ENCODE measurements at regions not wholly inside any gene's neighbourhood (a gene's known extent, or its start where the extent isn't known, plus 50 kb on each side); places are given as distances from the start of the nearest gene placed in this dataset.

DNA sequence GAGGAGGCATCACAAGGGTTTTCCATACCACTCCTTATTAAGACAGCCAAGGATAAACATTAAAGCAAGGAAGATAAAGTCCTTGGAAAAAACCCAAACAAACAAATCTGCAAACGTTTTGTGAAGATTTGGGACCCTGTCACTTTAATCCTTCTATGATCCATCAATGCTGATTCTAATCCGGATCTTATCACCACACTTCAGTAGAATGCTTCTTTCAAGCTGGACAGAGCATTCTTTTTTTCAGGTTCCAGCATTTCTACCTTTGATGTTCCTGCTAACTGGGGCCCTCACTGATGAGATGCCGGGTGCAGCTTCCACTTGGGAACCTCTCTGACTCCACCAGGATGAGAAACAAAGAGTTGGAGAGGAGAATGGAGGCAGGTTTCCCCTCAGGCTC, 132.8 kb upstream of the SHB start:
- no peaks in the 10 kb centered on the region for H3K36me3 ChIP-seq (ENCODE audit: control insufficient read depth in 2 of 3, insufficient read depth in 3 of 3, low read length in 3 of 3)
- no peaks in the 10 kb centered on the region for H3K9me3 ChIP-seq (ENCODE audit: control insufficient read depth in 2 of 3, insufficient read depth in 1 of 3, low read length in 3 of 3)
- H3K27ac ChIP-seq (ENCODE audit: low read depth in 2 of 2, low read length in 2 of 2): no peak overlapping the region
- TF ChIP-seq CTCF (IDR thresholded peaks at IDR 0.05; ENCODE audit: borderline replicate concordance, extremely low read depth, insufficient read depth): no peak
- H3K27me3 ChIP-seq (ENCODE audit: control insufficient read depth, insufficient read depth, low read length): no peaks in the 10 kb centered on the region
- FAIRE-seq (no peak), DNase-seq (no peak)
- no peak overlapping the region for H3K9ac ChIP-seq (ENCODE audit: low read length in 3 of 3)
- intact Hi-C loops (cut with DNase I): no loop called here
- no peak overlapping the region for H3K4me3 ChIP-seq (ENCODE audit: low read length in 3 of 3)
- H3K4me1 ChIP-seq (ENCODE audit: control insufficient read depth in 2 of 3, insufficient read depth in 2 of 3, low read depth in 1 of 3, low read length in 3 of 3): peaks cover 0 to 2% (median 0%) of the 10 kb centered on the region in 3 donors

DNA sequence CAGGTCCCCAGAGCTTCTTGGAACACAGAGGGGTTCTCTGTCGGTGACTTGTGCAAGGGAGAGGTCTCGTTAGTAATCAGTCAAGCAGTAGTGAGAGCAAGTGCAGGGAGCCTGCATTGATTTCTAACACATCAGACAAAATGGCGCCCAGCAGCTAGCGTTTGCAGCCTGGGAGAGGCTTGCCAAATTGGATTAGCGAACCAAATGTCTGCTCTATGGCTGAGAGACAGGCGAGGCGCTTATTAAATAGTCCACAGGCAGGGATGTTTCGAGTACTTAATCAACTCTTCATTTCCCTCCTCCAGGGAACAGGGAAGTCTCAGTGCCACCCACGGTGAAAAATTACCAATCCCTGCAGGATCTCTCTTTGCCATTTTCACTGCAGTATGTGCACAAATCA, 131.4 kb upstream of the SHB start:
- FAIRE-seq: no peak
- no peaks in the 10 kb centered on the region for H3K36me3 ChIP-seq (ENCODE audit: control insufficient read depth in 2 of 3, insufficient read depth in 3 of 3, low read length in 3 of 3)
- DNase-seq: no peak

DNA sequence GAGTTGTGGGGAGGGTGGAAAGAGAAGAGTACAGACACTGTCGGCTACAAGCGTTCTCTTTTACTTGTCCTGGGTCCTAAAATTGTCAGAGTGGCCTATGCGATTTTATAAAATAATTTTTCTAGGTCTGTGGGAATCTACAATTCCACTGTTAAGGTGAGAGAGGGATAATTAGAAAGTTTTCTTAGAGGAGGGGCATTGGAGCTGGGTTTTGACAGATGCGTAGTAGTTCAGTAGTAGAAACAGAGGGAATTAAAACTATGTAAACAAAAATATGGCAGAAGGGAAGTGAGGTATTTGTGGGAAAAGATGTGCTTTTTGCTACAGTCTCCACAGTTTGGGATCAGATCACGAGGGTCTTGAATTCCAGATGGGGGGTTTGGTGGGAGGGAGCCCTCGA, 129.1 kb upstream of the SHB start:
- Histone ChIP-seq H3K4me3 (ENCODE audit: low read length in 3 of 3) (no peak overlapping the region), H3K36me3 (ENCODE audit: control insufficient read depth in 2 of 3, insufficient read depth in 3 of 3, low read length in 3 of 3) (no peaks in the 10 kb centered on the region), H3K9me3 (ENCODE audit: control insufficient read depth in 2 of 3, insufficient read depth in 1 of 3, low read length in 3 of 3) (no peaks in the 10 kb centered on the region), H3K27ac (ENCODE audit: low read depth in 2 of 2, low read length in 2 of 2) (no peak overlapping the region), H3K4me1 (ENCODE audit: control insufficient read depth in 2 of 3, insufficient read depth in 2 of 3, low read depth in 1 of 3, low read length in 3 of 3) (peaks cover 0 to 9% (median 7%) of the 10 kb centered on the region in 3 donors), H3K27me3 (ENCODE audit: control insufficient read depth, insufficient read depth, low read length) (no peaks in the 10 kb centered on the region), H3K9ac (ENCODE audit: low read length in 3 of 3) (no peak overlapping the region)
- FAIRE-seq: no peak
- TF ChIP-seq CTCF (IDR thresholded peaks at IDR 0.05; ENCODE audit: borderline replicate concordance, extremely low read depth, insufficient read depth): no peak
- no peak for DNase-seq
- intact Hi-C loops (cut with DNase I): no loop called here

More for the DNA sequence above, 131.4 kb upstream of the SHB start:
- H3K4me3 ChIP-seq (ENCODE audit: low read length in 3 of 3): no peak overlapping the region
- intact Hi-C loops (cut with DNase I): no loop called here
- no peak overlapping the region for H3K27ac ChIP-seq (ENCODE audit: low read depth in 2 of 2, low read length in 2 of 2)
- H3K27me3 ChIP-seq (ENCODE audit: control insufficient read depth, insufficient read depth, low read length): no peaks in the 10 kb centered on the region
- TF ChIP-seq CTCF (IDR thresholded peaks at IDR 0.05; ENCODE audit: borderline replicate concordance, extremely low read depth, insufficient read depth): no peak
- H3K9me3 ChIP-seq (ENCODE audit: control insufficient read depth in 2 of 3, insufficient read depth in 1 of 3, low read length in 3 of 3): no peaks in the 10 kb centered on the region
- H3K9ac ChIP-seq (ENCODE audit: low read length in 3 of 3): no peak overlapping the region
- peaks cover 0 to 9% (median 7%) of the 10 kb centered on the region in 3 donors for H3K4me1 ChIP-seq (ENCODE audit: control insufficient read depth in 2 of 3, insufficient read depth in 2 of 3, low read depth in 1 of 3, low read length in 3 of 3)

DNA sequence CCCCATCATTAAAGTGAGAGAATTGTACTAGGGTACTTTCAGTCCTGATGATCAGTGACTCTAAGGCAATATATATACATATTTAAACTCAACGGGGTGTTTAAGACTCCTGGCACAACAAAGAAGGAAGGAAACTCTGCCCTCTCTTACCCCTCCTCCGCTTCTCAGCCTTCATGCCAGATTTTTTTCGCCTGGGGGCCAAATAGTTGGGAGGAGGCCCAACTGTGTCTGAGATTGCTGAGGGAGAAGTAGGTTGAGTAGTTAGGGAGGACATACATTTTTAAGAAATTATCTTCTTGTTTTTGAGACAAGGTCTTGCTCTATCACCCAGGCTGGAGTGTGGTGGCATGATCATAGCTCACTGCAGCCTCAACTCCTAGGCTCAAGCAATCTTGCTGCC, 127.7 kb upstream of the SHB start:
- TF ChIP-seq CTCF (IDR thresholded peaks at IDR 0.05; ENCODE audit: borderline replicate concordance, extremely low read depth, insufficient read depth): no peak
- H3K9ac ChIP-seq (ENCODE audit: low read length in 3 of 3): no peak overlapping the region
- FAIRE-seq: no peak
- intact Hi-C loops (cut with DNase I): no loop called here
- no peak overlapping the region for H3K4me3 ChIP-seq (ENCODE audit: low read length in 3 of 3)
- DNase-seq: no peak
- no peaks in the 10 kb centered on the region for H3K27me3 ChIP-seq (ENCODE audit: control insufficient read depth, insufficient read depth, low read length)
- no peak overlapping the region for H3K27ac ChIP-seq (ENCODE audit: low read depth in 2 of 2, low read length in 2 of 2)
- no peaks in the 10 kb centered on the region for H3K36me3 ChIP-seq (ENCODE audit: control insufficient read depth in 2 of 3, insufficient read depth in 3 of 3, low read length in 3 of 3)
- H3K4me1 ChIP-seq (ENCODE audit: control insufficient read depth in 2 of 3, insufficient read depth in 2 of 3, low read depth in 1 of 3, low read length in 3 of 3): peaks cover 0 to 9% (median 7%) of the 10 kb centered on the region in 3 donors
- H3K9me3 ChIP-seq (ENCODE audit: control insufficient read depth in 2 of 3, insufficient read depth in 1 of 3, low read length in 3 of 3): no peaks in the 10 kb centered on the region
